Trophoblast cell (in vitro differentiated cells and primary cell): ENCODE measurements at regions not wholly inside any gene's neighbourhood (a gene's known extent, or its start where the extent isn't known, plus 50 kb on each side); places are given as distances from the start of the nearest gene placed in this dataset.

Experiments used
- DNase-seq, 2 donors: peaks; one replicate each; pipeline ENCODE4 v3.0.0-alpha.2; 2016
- H2AFZ ChIP-seq: 2 replicates; pipeline ENCODE4 v1.6.1; 2013; ENCODE audit warnings: low read length, moderate library complexity, mild to moderate bottlenecking; ENCODE audit not compliant: insufficient read depth, poor library complexity
- H2AK5ac ChIP-seq: 2 replicates; pipeline ENCODE4 v1.6.1; 2013; ENCODE audit warnings: mild to moderate bottlenecking, low read length
- H2BK120ac ChIP-seq: 2 replicates; pipeline ENCODE4 v1.6.1; 2013; ENCODE audit warnings: low read length, mild to moderate bottlenecking, moderate library complexity; ENCODE audit not compliant: insufficient read depth, poor library complexity
- H2BK12ac ChIP-seq: 2 replicates; pipeline ENCODE4 v1.6.1; 2013; ENCODE audit warnings: mild to moderate bottlenecking, low read length, moderate library complexity
- H2BK5ac ChIP-seq: 2 replicates; pipeline ENCODE4 v1.6.1; 2013; ENCODE audit warnings: low read length, low read depth, moderate library complexity, mild to moderate bottlenecking; ENCODE audit not compliant: poor library complexity
- H3K14ac ChIP-seq: 2 replicates; pipeline ENCODE4 v1.6.1; 2013; ENCODE audit warnings: mild to moderate bottlenecking, low read length
- H3K18ac ChIP-seq: 2 replicates; pipeline ENCODE4 v1.6.1; 2013; ENCODE audit warnings: mild to moderate bottlenecking, low read length
- H3K23ac ChIP-seq: 2 replicates; pipeline ENCODE4 v1.6.1; 2013; ENCODE audit warnings: low read length
- H3K27ac ChIP-seq: 2 replicates; pipeline ENCODE4 v1.5.1; 2013; ENCODE audit warnings: low read depth, mild to moderate bottlenecking, inconsistent platforms, low read length, moderate library complexity
- H3K27me3 ChIP-seq: 2 replicates; pipeline ENCODE4 v1.6.1; 2013; ENCODE audit warnings: inconsistent platforms, mild to moderate bottlenecking, low read length, moderate library complexity; ENCODE audit not compliant: insufficient read depth
- H3K36me3 ChIP-seq, 2 experiments: 1 replicate in 1 of 2; 2 replicates in 1 of 2; pipeline ENCODE4 v1.6.1; 2013; ENCODE audit warnings: low read length in 2 of 2, mild to moderate bottlenecking in 2 of 2, moderate library complexity in 1 of 2; ENCODE audit not compliant: insufficient read depth in 2 of 2, control insufficient read depth in 1 of 2
- H3K4ac ChIP-seq: 2 replicates; pipeline ENCODE4 v1.6.1; 2013; ENCODE audit warnings: low read depth, mild to moderate bottlenecking, low read length, moderate library complexity
- H3K4me1 ChIP-seq, 2 experiments: 1 replicate in 1 of 2; 2 replicates in 1 of 2; pipeline ENCODE4 v1.6.1; 2013; ENCODE audit warnings: low read length in 2 of 2, mild to moderate bottlenecking in 2 of 2, moderate library complexity in 1 of 2; ENCODE audit not compliant: insufficient read depth in 2 of 2, control insufficient read depth in 1 of 2
- H3K4me2 ChIP-seq: 2 replicates; pipeline ENCODE4 v1.6.1; 2013; ENCODE audit warnings: inconsistent platforms, mild to moderate bottlenecking, low read length, moderate library complexity
- H3K4me3 ChIP-seq: 2 replicates; pipeline ENCODE4 v1.5.1; 2013; ENCODE audit warnings: mild to moderate bottlenecking, low read depth, low read length, inconsistent platforms
- H3K79me1 ChIP-seq: one replicate; pipeline ENCODE4 v1.6.1; 2013; ENCODE audit warnings: low read length
- H3K79me2 ChIP-seq: 2 replicates; pipeline ENCODE4 v1.6.1; 2013; ENCODE audit warnings: low read length, mild to moderate bottlenecking; ENCODE audit not compliant: control insufficient read depth, insufficient read depth, poor library complexity
- H3K9ac ChIP-seq: 2 replicates; pipeline ENCODE4 v1.6.1; 2013; ENCODE audit warnings: mild to moderate bottlenecking, low read length
- H3K9me3 ChIP-seq: 2 replicates; pipeline ENCODE4 v1.6.1; 2013; ENCODE audit warnings: low read depth, mild to moderate bottlenecking, control low read depth, inconsistent platforms, low read length; ENCODE audit not compliant: insufficient read depth
- H4K12ac ChIP-seq: 2 replicates; pipeline ENCODE4 v1.6.1; 2013; ENCODE audit warnings: low read depth, mild to moderate bottlenecking, low read length, moderate library complexity
- H4K8ac ChIP-seq: 2 replicates; pipeline ENCODE4 v1.6.1; 2013; ENCODE audit warnings: low read depth, mild to moderate bottlenecking, low read length, moderate library complexity
- H4K91ac ChIP-seq: one replicate; pipeline ENCODE4 v1.6.1; 2013; ENCODE audit warnings: low read depth, mild to moderate bottlenecking, low read length, moderate library complexity
- WGBS: extraction: QIAGEN DNeasy Blood & Tissue Kit; methylation state at CpG from one replicate; pipeline ENCODE4 v1.1.7; 2013; ENCODE audit warnings: missing lambda C conversion rate; ENCODE audit not compliant: insufficient read length, insufficient coverage; ENCODE audit errors: extremely low coverage; 5-methylcytosine and 5-hydroxymethylcytosine counted together

GRCh38 chr14:101082036-101082435, 178.5 kb upstream of the RTL1 start:
- no peak overlapping the region for H3K4ac ChIP-seq
- no peak overlapping the region for H3K23ac ChIP-seq
- H3K27me3 ChIP-seq: peaks cover under 1% of the 10 kb centered on the region
- no peak for DNase-seq
- H3K4me3 ChIP-seq: no peak overlapping the region
- WGBS: no CpG with 5 or more reads among the region's 10 CpGs
- peaks cover 7% of the 10 kb centered on the region in 2 experiments for H3K4me1 ChIP-seq
- H4K8ac ChIP-seq: no peak overlapping the region
- H3K79me1 ChIP-seq: peaks cover 2% of the 10 kb centered on the region
- H2BK120ac ChIP-seq: no peak overlapping the region
- no peak overlapping the region for H2BK5ac ChIP-seq
- H3K18ac ChIP-seq: no peak overlapping the region
- H2BK12ac ChIP-seq: no peak overlapping the region
- no peak overlapping the region for H3K4me2 ChIP-seq
- no peaks in the 10 kb centered on the region for H3K79me2 ChIP-seq
- H3K9me3 ChIP-seq: no peaks in the 10 kb centered on the region
- no peaks in the 10 kb centered on the region for H3K36me3 ChIP-seq
- no peak overlapping the region for H3K27ac ChIP-seq
- H2AK5ac ChIP-seq: no peak overlapping the region
- H3K9ac ChIP-seq: no peak overlapping the region
- no peak overlapping the region for H4K12ac ChIP-seq
- no peak overlapping the region for H3K14ac ChIP-seq
- H4K91ac ChIP-seq: no peak overlapping the region
- H2AFZ ChIP-seq: no peak overlapping the region

GRCh38 chr14:101082436-101083384, 179.2 kb upstream of the RTL1 start:
- H3K14ac ChIP-seq: no peak overlapping the region
- no peak overlapping the region for H2BK5ac ChIP-seq
- H3K18ac ChIP-seq: no peak overlapping the region
- no peak overlapping the region for H4K8ac ChIP-seq
- no peak overlapping the region for H3K27ac ChIP-seq
- H3K23ac ChIP-seq: no peak overlapping the region
- no peaks in the 10 kb centered on the region for H3K79me2 ChIP-seq
- H3K9me3 ChIP-seq: no peaks in the 10 kb centered on the region
- H2BK12ac ChIP-seq: no peak overlapping the region
- H4K12ac ChIP-seq: no peak overlapping the region
- H3K36me3 ChIP-seq: no peaks in the 10 kb centered on the region
- no peak overlapping the region for H3K9ac ChIP-seq
- H3K4me2 ChIP-seq: no peak overlapping the region
- no CpG with 5 or more reads among the region's 10 CpGs for WGBS
- no peak overlapping the region for H2BK120ac ChIP-seq
- peaks cover under 1 to 1% of the 10 kb centered on the region in 2 experiments for H3K4me1 ChIP-seq
- H3K79me1 ChIP-seq: peaks cover under 1% of the 10 kb centered on the region
- no peak overlapping the region for H3K4me3 ChIP-seq
- no peak overlapping the region for H4K91ac ChIP-seq
- DNase-seq: no peak
- H3K4ac ChIP-seq: no peak overlapping the region
- H2AK5ac ChIP-seq: no peak overlapping the region
- H3K27me3 ChIP-seq: no peaks in the 10 kb centered on the region
- no peak overlapping the region for H2AFZ ChIP-seq

- peaks cover 2% of the 10 kb centered on the region for H3K9me3 ChIP-seq
- no peak overlapping the region for H3K27ac ChIP-seq
- H4K8ac ChIP-seq: no peak overlapping the region
- no peaks in the 10 kb centered on the region for H3K79me2 ChIP-seq
- no peaks in the 10 kb centered on the region for H3K27me3 ChIP-seq
- H3K14ac ChIP-seq: no peak overlapping the region
- H3K4me3 ChIP-seq: no peak overlapping the region
- H2BK12ac ChIP-seq: no peak overlapping the region
- DNase-seq: peak in 1 of 2 donors; percentile 9
- no peak overlapping the region for H2AFZ ChIP-seq
- H3K23ac ChIP-seq: no peak overlapping the region
- no peak overlapping the region for H3K4me2 ChIP-seq
- H2BK120ac ChIP-seq: no peak overlapping the region
- no peak overlapping the region for H3K18ac ChIP-seq
- H4K91ac ChIP-seq: no peak overlapping the region
- no peak overlapping the region for H4K12ac ChIP-seq
- H2AK5ac ChIP-seq: no peak overlapping the region
- WGBS: no CpG with 5 or more reads among the region's 18 CpGs
- H3K4ac ChIP-seq: no peak overlapping the region
- no peak overlapping the region for H3K9ac ChIP-seq
- H3K79me1 ChIP-seq: no peaks in the 10 kb centered on the region
- H3K4me1 ChIP-seq: no peaks in the 10 kb centered on the region
- H2BK5ac ChIP-seq: no peak overlapping the region
- no peaks in the 10 kb centered on the region for H3K36me3 ChIP-seq
Observed at GRCh38 chr14:101083564-101084435, 180.3 kb upstream of the RTL1 start.

GRCh38 chr14:101084436-101084826, 180.9 kb upstream of the RTL1 start:
- no peak overlapping the region for H4K8ac ChIP-seq
- no peak overlapping the region for H3K14ac ChIP-seq
- H3K36me3 ChIP-seq: no peaks in the 10 kb centered on the region
- no peak overlapping the region for H2AK5ac ChIP-seq
- H3K4me1 ChIP-seq: no peaks in the 10 kb centered on the region
- no peak overlapping the region for H3K18ac ChIP-seq
- no peak overlapping the region for H2BK12ac ChIP-seq
- no peak overlapping the region for H3K27ac ChIP-seq
- no peak overlapping the region for H4K91ac ChIP-seq
- no peaks in the 10 kb centered on the region for H3K79me2 ChIP-seq
- no peak overlapping the region for H3K4me2 ChIP-seq
- H2BK5ac ChIP-seq: no peak overlapping the region
- no peak overlapping the region for H4K12ac ChIP-seq
- H3K4me3 ChIP-seq: no peak overlapping the region
- H3K4ac ChIP-seq: no peak overlapping the region
- no CpG with 5 or more reads among the region's 6 CpGs for WGBS
- no peaks in the 10 kb centered on the region for H3K27me3 ChIP-seq
- no peaks in the 10 kb centered on the region for H3K79me1 ChIP-seq
- peaks cover 2% of the 10 kb centered on the region for H3K9me3 ChIP-seq
- no peak overlapping the region for H3K23ac ChIP-seq
- DNase-seq: no peak
- no peak overlapping the region for H2BK120ac ChIP-seq
- no peak overlapping the region for H3K9ac ChIP-seq
- H2AFZ ChIP-seq: no peak overlapping the region
